ENCODE measurements at regions not wholly inside any gene's neighbourhood (a gene's known extent, or its start where the extent isn't known, plus 50 kb on each side); places are given as distances from the start of the nearest gene placed in this dataset.

GRCh38 chr18:74023220-74023619 lies 124.4 kb downstream of the FBXO15 start:
- DNase-seq (ENCODE audit: low spot score) = no peak

GRCh38 chr18:74019864-74020263 lies 127.8 kb downstream of the FBXO15 start:
- no peak for DNase-seq (ENCODE audit: low spot score)

DNA sequence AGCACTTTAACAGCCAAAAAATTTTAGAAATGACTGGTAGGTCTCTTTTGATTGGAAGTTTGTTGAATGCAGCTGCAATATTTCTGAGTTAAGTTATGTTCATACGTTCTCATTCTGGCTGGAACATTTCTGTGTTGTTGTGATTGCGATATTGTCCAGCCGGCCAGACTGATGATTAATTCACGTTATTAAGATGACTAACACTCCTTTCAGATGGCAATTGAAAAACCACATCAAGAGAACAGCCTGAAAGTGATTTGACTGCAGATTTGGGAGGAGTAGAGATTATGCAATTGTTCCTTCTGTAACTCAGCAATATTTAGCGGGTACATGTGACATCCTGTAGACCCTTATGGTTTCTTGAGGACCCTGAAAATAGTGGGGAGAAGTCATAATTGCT lies 133.7 kb downstream of the FBXO15 start:
- no peak for DNase-seq (ENCODE audit: low spot score)

DNA sequence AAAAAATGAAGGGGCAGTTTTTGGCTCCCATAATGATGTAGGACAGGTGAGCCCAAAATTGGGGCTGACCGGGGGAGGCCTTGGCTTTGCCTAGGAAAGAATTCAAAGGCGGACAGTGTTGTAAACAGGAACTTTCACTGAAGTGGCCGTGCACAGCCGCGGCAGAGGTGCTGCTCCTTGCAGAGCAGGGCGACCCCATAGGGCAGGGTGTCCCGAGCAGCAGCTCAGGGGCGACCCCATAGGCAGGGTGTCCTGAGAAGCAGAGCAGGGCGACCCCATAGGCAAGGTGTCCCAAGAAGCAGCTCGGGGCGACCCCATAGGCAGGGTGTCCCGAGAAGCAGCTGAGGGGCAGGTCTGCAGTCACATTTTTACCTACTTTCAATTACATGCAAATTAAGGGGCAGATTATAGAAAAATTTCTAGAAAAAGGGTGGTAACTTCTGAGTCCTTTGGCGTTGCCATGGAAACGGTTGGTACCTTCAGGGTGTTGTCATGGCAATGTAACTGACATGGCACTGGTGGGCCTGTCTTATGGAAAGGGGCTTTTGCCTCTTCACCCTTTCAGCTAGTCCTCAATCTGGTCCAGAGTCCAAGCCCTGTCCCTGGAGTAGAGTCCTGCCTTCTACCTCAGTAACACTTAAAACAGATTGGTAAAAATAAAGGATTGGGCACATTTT lies 134.5 kb downstream of the FBXO15 start:
- no peak for DNase-seq (ENCODE audit: low spot score)

DNA sequence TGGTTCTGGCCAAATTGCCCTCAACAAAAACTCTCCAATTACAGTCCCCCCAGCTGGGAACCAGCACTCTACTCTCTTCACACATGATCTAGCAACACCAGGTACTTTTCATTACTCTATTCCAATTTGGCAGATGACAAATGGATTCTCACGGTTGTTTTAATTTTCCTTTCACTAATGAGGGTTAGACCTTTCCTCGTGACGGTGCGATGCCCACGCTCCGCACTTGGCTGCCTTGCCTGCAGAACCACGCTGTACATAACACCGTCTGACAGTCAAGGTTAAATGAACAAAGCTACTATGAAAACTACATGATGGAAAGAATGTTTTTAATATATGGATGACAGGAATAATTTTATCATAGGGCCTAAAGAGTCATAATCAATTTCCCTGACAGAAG lies 141.5 kb downstream of the FBXO15 start:
- DNase-seq (ENCODE audit: low spot score) = no peak

GRCh38 chr18:74005320-74006109 lies 142.1 kb downstream of the FBXO15 start:
- DNase-seq (ENCODE audit: low spot score) = no peak

- DNase-seq (ENCODE audit: low spot score) = no peak
Measured at GRCh38 chr18:73992242-73993022, 155.2 kb downstream of the FBXO15 start.

DNA sequence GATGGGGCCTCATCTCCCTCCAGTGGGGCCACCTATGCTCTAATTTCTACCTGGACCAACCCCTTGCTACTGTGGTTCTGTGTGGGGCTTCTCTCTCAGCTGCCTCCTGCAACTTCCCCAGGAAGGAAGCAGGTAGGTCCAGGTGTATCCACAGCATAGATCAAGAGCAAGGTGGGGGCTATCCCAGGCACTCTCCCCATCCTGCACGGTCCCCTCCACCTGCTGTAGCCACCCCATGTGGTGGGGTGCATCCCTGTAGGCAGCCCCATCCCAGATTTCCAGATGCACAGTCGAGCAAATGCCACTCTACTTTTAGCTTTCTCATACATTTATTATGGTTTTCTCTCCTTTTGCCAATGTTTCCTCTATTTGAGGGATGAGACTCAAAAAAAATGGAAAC lies 156.1 kb downstream of the FBXO15 start:
- no peak for DNase-seq (ENCODE audit: low spot score)

- no peak for DNase-seq (ENCODE audit: low spot score)
Measured at GRCh38 chr18:73990258-73990657, 157.4 kb downstream of the FBXO15 start.

DNA sequence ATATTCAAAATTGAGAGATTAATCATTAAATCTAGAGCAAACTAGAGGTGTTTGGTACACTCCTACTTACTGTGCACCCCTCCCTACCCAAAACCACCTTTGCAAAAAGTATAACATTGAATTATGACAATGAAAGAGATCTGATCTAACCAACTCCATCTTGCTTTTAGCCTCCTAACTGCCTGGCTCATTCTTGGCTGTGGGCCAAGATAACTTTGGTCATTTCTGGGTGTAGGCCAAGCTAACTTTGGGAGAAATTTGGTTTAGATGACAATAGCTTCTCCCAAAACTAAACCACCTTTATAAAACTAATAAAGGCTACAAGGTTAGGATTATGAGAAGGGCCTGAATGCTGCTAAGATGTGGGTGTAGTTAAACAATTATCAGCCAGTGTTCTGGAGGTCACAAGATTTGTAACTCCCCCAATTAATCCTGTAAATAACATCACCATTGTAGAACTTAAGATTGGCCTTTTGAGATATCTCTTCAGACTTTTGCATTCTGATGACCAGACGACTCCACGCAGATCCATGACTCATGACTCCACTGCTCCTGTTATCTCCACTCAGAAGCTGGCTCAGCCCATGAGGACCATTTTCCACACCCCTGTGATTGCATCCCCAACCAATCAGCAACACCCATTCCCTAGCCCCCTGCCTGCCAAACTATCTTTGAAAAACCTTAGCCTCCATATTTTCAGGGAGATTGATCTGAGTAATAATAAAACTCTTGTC lies 160.2 kb downstream of the FBXO15 start:
- DNase-seq (ENCODE audit: low spot score) = no peak

DNA sequence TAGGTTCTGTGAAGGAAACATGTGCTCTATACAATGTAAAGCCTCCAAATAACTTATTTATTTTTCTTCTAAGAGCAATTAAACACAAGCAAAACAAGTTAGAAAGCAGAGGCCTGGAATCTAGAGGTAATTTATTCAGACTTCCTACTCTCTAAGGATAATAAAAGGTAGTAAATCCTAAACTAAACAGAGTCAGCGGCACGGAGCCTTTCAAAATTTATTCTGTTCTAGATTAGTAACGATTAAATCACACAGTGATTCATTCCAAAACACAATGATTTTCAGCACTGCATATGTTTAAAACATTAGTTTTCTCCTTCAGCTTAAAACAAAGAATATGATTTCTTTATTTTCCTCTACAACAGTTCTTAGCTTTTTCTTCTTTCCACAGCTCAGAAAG lies 160.9 kb downstream of the FBXO15 start:
- DNase-seq (ENCODE audit: low spot score) = no peak

- no peak for DNase-seq (ENCODE audit: low spot score)
Measured at GRCh38 chr18:73985855-73986625, 161.6 kb downstream of the FBXO15 start.

GRCh38 chr18:73983970-73984369 lies 163.7 kb downstream of the FBXO15 start:
- DNase-seq (ENCODE audit: low spot score) = no peak

DNA sequence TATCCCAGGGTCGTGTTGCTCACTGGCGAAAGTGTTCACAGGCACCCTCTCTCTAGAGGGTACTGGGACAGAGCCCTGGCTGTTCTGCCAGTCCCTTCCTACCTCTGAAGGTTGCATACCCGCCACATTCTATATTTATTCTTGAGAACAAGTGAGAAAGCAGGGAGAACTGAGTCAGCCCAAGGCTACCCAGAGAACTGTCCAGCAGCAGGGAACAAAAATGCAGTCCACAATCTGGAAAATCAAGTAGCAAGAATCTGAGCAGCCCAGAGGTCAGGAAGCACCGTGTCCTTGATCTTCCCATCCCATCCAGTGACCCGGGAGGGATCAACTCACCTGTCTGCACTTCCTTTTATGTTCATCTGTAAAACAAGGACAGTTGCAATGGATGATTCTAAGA lies 164.1 kb downstream of the FBXO15 start:
- DNase-seq (ENCODE audit: low spot score) = no peak

DNA sequence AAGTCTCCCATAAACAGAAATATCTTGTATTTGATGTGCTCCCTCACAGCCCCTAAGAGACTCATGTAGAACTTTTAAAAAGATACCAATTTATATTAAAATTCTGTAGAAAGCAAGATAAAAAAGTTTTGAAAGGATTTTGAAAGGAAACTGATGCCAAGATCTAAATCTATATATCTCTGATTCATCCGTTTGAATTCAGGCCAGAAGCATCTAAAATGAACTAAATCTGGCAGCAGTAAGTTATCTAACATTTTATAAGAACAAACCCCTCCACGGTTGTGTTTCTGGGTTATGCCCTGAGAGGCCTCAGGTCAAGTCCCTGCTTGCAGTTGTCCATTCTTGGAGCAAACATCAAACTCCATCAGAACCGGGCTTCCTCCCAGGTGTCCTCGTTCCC lies 165.8 kb downstream of the FBXO15 start:
- no peak for DNase-seq (ENCODE audit: low spot score)

- peak; percentile 63 for DNase-seq (ENCODE audit: low spot score)
Measured at GRCh38 chr18:73980289-73980979, 167.2 kb downstream of the FBXO15 start.

DNA sequence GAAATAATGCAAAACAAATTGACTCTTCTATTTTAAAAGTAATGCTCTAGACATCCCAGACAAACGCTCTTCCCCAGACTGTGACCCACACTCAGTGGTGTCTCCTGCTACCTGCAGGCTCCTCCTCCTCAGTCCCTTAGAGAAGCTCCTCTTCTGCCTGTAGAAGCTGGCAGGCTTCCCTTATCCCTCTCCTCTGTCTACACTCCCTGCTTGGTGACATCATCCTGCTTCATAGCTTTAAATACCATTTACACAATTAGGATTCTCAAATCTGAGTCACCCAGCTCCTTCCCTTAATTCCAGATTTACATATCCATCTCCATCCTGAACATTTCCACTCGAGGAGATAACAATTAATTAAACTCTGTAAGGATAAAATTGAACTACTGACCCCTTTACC lies 167.9 kb downstream of the FBXO15 start:
- no peak for DNase-seq (ENCODE audit: low spot score)

GRCh38 chr18:73976433-73976832 lies 171.2 kb downstream of the FBXO15 start:
- DNase-seq (ENCODE audit: low spot score) = no peak

- DNase-seq (ENCODE audit: low spot score) = no peak
Measured at GRCh38 chr18:73975266-73975665, 172.4 kb downstream of the FBXO15 start.

GRCh38 chr18:73973972-73974371 lies 173.7 kb downstream of the FBXO15 start:
- DNase-seq (ENCODE audit: low spot score) = no peak

- no peak for DNase-seq (ENCODE audit: low spot score)
Measured at GRCh38 chr18:73966954-73967353, 180.7 kb downstream of the FBXO15 start.
